WTC11 (cell line): ENCODE measurements at regions not wholly inside any gene's neighbourhood (a gene's known extent, or its start where the extent isn't known, plus 50 kb on each side); places are given as distances from the start of the nearest gene placed in this dataset.

Source experiments
- ATAC-seq: fragments of 200-7000 bp; cut with Tn5 transposase; 2 replicates; pipeline ENCODE4 v1.10.0; 2021; ENCODE audit warnings: mild to moderate bottlenecking, moderate library complexity
- CTCF ChIA-PET: fragments of 300-600 bp; sonication (Branson Sonifier 250); formaldehyde crosslinking; loops from one replicate; lab custom pipeline; 2021; ENCODE audit warnings: antibody characterized with exemption; lab: Charles Lee
- POLR2A ChIA-PET: fragments of 350-600 bp; sonication (Branson Sonifier 250); formaldehyde crosslinking; loops from one replicate; lab custom pipeline; 2021; ENCODE audit warnings: antibody characterized with exemption; lab: Charles Lee
- DNase-seq: peaks from one replicate; pipeline ENCODE4 v3.0.0; 2021; ENCODE audit warnings: low spot score
- H3K27ac Mint-ChIP-seq: 2 replicates; pipeline ENCODE4 v1.8.0; 2021; ENCODE audit warnings: mixed read lengths
- H3K27me3 Mint-ChIP-seq: 2 replicates; pipeline ENCODE4 v1.8.0; 2021; ENCODE audit warnings: low read depth, mild to moderate bottlenecking, moderate library complexity, mixed read lengths
- H3K36me3 Mint-ChIP-seq: 2 replicates; pipeline ENCODE4 v1.8.0; 2021; ENCODE audit warnings: mixed read lengths
- H3K4me1 Mint-ChIP-seq: 2 replicates; pipeline ENCODE4 v1.8.0; 2022; ENCODE audit warnings: mixed read lengths
- H3K4me3 Mint-ChIP-seq: 2 replicates; pipeline ENCODE4 v1.8.0; 2021; ENCODE audit warnings: mild to moderate bottlenecking, moderate library complexity, mixed read lengths
- H3K9me3 Mint-ChIP-seq: 2 replicates; pipeline ENCODE4 v1.8.0; 2021; ENCODE audit warnings: mixed read lengths
- ATF1 ChIP-seq: sonication (generic); formaldehyde crosslinking; IDR thresholded peaks from 2 replicates; pipeline ENCODE4 v1.8.1; 2023; ENCODE audit warnings: mild to moderate bottlenecking, moderate library complexity, missing genetic modification reagents
- ELF4 ChIP-seq: sonication (generic); formaldehyde crosslinking; IDR thresholded peaks from 2 replicates; pipeline ENCODE4 v1.8.1; 2022; ENCODE audit warnings: low read depth, mild to moderate bottlenecking, moderate library complexity, missing genetic modification reagents
- EMX1 ChIP-seq: fragments of 250-450 bp; sonication (Bioruptor Pico); IDR thresholded peaks from 2 replicates; pipeline ENCODE4 v1.8.0; 2021; ENCODE audit warnings: mild to moderate bottlenecking
- GTF2I ChIP-seq: fragments of 250-450 bp; sonication (Bioruptor Pico); conservative IDR thresholded peaks from 2 replicates; pipeline ENCODE4 v1.4.0; 2021; ENCODE audit warnings: mild to moderate bottlenecking
- JAZF1 ChIP-seq: fragments of 250-450 bp; sonication (Bioruptor Pico); IDR thresholded peaks from 2 replicates; pipeline ENCODE4 v1.9.0; 2021; ENCODE audit warnings: moderate library complexity, mild to moderate bottlenecking, inconsistent platforms
- MYBL2 ChIP-seq: sonication (generic); formaldehyde crosslinking; IDR thresholded peaks from 2 replicates; pipeline ENCODE4 v1.8.1; 2023; ENCODE audit warnings: mild to moderate bottlenecking, moderate library complexity, missing genetic modification reagents
- NFATC4 ChIP-seq: fragments of 250-450 bp; sonication (Bioruptor Pico); IDR thresholded peaks from 2 replicates; pipeline ENCODE4 v1.9.0; 2021; ENCODE audit warnings: mild to moderate bottlenecking
- RELA ChIP-seq: sonication (generic); formaldehyde crosslinking; IDR thresholded peaks from 2 replicates; pipeline ENCODE4 v1.8.1; 2022; ENCODE audit warnings: missing genetic modification reagents, mild to moderate bottlenecking, borderline replicate concordance
- SMAD3 ChIP-seq: sonication (generic); formaldehyde crosslinking; IDR thresholded peaks from 2 replicates; pipeline ENCODE4 v1.8.0; 2022; ENCODE audit warnings: missing genetic modification reagents, mild to moderate bottlenecking, borderline replicate concordance
- SOX15 ChIP-seq: fragments of 250-450 bp; sonication (Bioruptor Pico); IDR thresholded peaks from 2 replicates; pipeline ENCODE4 v1.9.0; 2021; ENCODE audit warnings: mild to moderate bottlenecking
- SP1 ChIP-seq: sonication (generic); formaldehyde crosslinking; conservative IDR thresholded peaks from 2 replicates; pipeline ENCODE4 v1.8.1; 2022; ENCODE audit warnings: missing genetic modification reagents
- ZNF219 ChIP-seq: sonication (generic); formaldehyde crosslinking; IDR thresholded peaks from 2 replicates; pipeline ENCODE4 v1.8.0; 2023; ENCODE audit warnings: missing genetic modification reagents, mild to moderate bottlenecking, borderline replicate concordance
- ZNF416 ChIP-seq: fragments of 250-450 bp; sonication (Bioruptor Pico); IDR thresholded peaks from 2 replicates; pipeline ENCODE4 v1.9.0; 2021; ENCODE audit warnings: mild to moderate bottlenecking, inconsistent platforms
- TF ChIP-seq, protein P1 (sequence below): sonication (generic); formaldehyde crosslinking; IDR thresholded peaks from 2 replicates; pipeline ENCODE4 v1.8.1; 2023; ENCODE audit warnings: mild to moderate bottlenecking, missing genetic modification reagents
- TF ChIP-seq, protein P2 (sequence below): sonication (generic); formaldehyde crosslinking; IDR thresholded peaks from 2 replicates; pipeline ENCODE4 v1.8.0; 2022; ENCODE audit warnings: mild to moderate bottlenecking, missing genetic modification reagents
- TF ChIP-seq, protein P3 (sequence below): sonication (generic); formaldehyde crosslinking; IDR thresholded peaks from 2 replicates; pipeline ENCODE4 v1.8.0; 2022; ENCODE audit warnings: mild to moderate bottlenecking, missing genetic modification reagents
- TF ChIP-seq, protein P4 (sequence below): sonication (generic); formaldehyde crosslinking; IDR thresholded peaks from 2 replicates; pipeline ENCODE4 v1.8.1; 2022; ENCODE audit warnings: mild to moderate bottlenecking, missing genetic modification reagents, moderate library complexity, borderline replicate concordance
- TF ChIP-seq, protein P5 (sequence below): sonication (generic); formaldehyde crosslinking; IDR thresholded peaks from 2 replicates; pipeline ENCODE4 v1.8.1; 2023; ENCODE audit warnings: mild to moderate bottlenecking, missing genetic modification reagents, moderate library complexity
- TF ChIP-seq, protein P6 (sequence below): sonication (generic); formaldehyde crosslinking; IDR thresholded peaks from 2 replicates; pipeline ENCODE4 v1.8.0; 2022; ENCODE audit warnings: mild to moderate bottlenecking, missing genetic modification reagents
- TF ChIP-seq, protein P7 (sequence below): sonication (generic); formaldehyde crosslinking; IDR thresholded peaks from 2 replicates; pipeline ENCODE4 v1.8.1; 2023; ENCODE audit warnings: mild to moderate bottlenecking, missing genetic modification reagents, moderate library complexity
- TF ChIP-seq, protein P8 (sequence below): sonication (generic); formaldehyde crosslinking; IDR thresholded peaks from 2 replicates; pipeline ENCODE4 v1.8.1; 2023; ENCODE audit warnings: mild to moderate bottlenecking, missing genetic modification reagents, borderline replicate concordance
- TF ChIP-seq, protein P9 (sequence below): fragments of 250-450 bp; sonication (Bioruptor Pico); IDR thresholded peaks from 2 replicates; pipeline ENCODE4 v1.9.0; 2021; ENCODE audit warnings: mild to moderate bottlenecking, borderline replicate concordance

DNA sequence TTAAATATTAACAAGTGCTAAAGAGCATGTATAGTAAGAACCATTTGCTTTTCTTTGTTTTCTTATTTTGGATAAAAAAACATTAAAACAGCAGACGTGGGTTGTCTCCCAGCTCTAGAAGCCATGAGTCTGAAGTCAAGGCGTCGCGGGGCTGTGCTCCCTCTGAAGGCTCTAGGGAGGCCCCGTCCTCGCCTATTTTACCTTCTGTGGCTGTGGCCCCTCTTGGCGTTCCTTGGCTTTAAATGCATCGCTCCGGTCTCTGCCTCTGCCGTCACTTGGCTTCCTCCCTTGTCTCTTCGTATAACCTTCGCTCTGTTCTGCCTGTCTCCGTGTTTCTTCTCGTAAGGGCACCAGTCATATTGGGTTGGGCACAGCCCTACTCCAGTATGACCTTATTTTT lies 75.3 kb downstream of the ING1 start:
- Mint-ChIP-seq H3K27me3 (no peaks in the 10 kb centered on the region; the same call in 1 of the 2 replicates), H3K4me3 (no peak overlapping the region), H3K4me1 (no peaks in the 10 kb centered on the region), H3K36me3 (peaks cover 4% of the 10 kb centered on the region; the same call in 1 of the 2 replicates), H3K9me3 (peaks cover 43% of the 10 kb centered on the region), H3K27ac (no peak overlapping the region)
- ChIA-PET CTCF (no interaction called here), POLR2A (no interaction called here)
- ATAC-seq (no peak), DNase-seq (no peak)
- TF ChIP-seq ATF1 (CRISPR knock-in tag) (no peak), SMAD3 (CRISPR knock-in tag) (no peak), ELF4 (no peak), ZNF416 (no peak), RELA (CRISPR knock-in tag) (no peak), SOX15 (CRISPR knock-in tag) (no peak), MYBL2 (no peak), ZNF219 (no peak)
- TF ChIP-seq, protein P1, sequence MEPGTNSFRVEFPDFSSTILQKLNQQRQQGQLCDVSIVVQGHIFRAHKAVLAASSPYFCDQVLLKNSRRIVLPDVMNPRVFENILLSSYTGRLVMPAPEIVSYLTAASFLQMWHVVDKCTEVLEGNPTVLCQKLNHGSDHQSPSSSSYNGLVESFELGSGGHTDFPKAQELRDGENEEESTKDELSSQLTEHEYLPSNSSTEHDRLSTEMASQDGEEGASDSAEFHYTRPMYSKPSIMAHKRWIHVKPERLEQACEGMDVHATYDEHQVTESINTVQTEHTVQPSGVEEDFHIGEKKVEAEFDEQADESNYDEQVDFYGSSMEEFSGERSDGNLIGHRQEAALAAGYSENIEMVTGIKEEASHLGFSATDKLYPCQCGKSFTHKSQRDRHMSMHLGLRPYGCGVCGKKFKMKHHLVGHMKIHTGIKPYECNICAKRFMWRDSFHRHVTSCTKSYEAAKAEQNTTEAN (CRISPR knock-in tag): no peak
- TF ChIP-seq, protein P2, sequence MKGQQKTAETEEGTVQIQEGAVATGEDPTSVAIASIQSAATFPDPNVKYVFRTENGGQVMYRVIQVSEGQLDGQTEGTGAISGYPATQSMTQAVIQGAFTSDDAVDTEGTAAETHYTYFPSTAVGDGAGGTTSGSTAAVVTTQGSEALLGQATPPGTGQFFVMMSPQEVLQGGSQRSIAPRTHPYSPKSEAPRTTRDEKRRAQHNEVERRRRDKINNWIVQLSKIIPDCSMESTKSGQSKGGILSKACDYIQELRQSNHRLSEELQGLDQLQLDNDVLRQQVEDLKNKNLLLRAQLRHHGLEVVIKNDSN (CRISPR knock-in tag): no peak
- TF ChIP-seq, protein P3, sequence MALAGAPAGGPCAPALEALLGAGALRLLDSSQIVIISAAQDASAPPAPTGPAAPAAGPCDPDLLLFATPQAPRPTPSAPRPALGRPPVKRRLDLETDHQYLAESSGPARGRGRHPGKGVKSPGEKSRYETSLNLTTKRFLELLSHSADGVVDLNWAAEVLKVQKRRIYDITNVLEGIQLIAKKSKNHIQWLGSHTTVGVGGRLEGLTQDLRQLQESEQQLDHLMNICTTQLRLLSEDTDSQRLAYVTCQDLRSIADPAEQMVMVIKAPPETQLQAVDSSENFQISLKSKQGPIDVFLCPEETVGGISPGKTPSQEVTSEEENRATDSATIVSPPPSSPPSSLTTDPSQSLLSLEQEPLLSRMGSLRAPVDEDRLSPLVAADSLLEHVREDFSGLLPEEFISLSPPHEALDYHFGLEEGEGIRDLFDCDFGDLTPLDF (CRISPR knock-in tag): no peak
- TF ChIP-seq, protein P4, sequence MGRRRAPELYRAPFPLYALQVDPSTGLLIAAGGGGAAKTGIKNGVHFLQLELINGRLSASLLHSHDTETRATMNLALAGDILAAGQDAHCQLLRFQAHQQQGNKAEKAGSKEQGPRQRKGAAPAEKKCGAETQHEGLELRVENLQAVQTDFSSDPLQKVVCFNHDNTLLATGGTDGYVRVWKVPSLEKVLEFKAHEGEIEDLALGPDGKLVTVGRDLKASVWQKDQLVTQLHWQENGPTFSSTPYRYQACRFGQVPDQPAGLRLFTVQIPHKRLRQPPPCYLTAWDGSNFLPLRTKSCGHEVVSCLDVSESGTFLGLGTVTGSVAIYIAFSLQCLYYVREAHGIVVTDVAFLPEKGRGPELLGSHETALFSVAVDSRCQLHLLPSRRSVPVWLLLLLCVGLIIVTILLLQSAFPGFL (CRISPR knock-in tag): no peak
- TF ChIP-seq, protein P5, sequence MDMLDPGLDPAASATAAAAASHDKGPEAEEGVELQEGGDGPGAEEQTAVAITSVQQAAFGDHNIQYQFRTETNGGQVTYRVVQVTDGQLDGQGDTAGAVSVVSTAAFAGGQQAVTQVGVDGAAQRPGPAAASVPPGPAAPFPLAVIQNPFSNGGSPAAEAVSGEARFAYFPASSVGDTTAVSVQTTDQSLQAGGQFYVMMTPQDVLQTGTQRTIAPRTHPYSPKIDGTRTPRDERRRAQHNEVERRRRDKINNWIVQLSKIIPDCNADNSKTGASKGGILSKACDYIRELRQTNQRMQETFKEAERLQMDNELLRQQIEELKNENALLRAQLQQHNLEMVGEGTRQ: no peak
- TF ChIP-seq, protein P6, sequence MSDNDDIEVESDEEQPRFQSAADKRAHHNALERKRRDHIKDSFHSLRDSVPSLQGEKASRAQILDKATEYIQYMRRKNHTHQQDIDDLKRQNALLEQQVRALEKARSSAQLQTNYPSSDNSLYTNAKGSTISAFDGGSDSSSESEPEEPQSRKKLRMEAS: no peak
- TF ChIP-seq, protein P7, sequence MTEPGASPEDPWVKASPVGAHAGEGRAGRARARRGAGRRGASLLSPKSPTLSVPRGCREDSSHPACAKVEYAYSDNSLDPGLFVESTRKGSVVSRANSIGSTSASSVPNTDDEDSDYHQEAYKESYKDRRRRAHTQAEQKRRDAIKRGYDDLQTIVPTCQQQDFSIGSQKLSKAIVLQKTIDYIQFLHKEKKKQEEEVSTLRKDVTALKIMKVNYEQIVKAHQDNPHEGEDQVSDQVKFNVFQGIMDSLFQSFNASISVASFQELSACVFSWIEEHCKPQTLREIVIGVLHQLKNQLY (CRISPR knock-in tag): no peak

DNA sequence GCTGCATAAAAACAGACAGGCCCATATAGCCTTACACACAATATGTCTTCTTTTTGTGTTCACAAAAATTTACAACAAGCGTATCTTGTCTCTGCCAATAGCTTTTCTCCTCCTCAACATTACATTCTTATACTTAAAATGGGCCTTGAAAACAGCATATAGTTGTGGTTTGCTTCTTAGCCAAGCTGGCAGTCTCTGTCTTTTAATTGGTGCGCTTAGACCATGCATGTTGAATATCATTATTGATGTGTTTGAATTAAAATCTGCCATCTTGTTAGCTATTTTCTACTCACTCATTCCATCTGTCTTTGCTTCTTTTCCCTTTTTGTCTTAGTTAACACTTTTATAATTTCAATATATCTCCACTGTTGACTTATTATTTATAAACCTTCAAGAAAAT lies 76.4 kb downstream of the ING1 start:
- Mint-ChIP-seq H3K9me3 (peaks cover 32% of the 10 kb centered on the region), H3K4me1 (peaks cover 4% of the 10 kb centered on the region), H3K36me3 (no peaks in the 10 kb centered on the region), H3K27ac (no peak overlapping the region), H3K27me3 (no peaks in the 10 kb centered on the region; the same call in 1 of the 2 replicates), H3K4me3 (no peak overlapping the region)
- DNase-seq (no peak), ATAC-seq (no peak)
- ChIA-PET CTCF (no interaction called here), POLR2A (interaction anchor here (0.6 kb wide), 1 partner anchor 75 kb away, joined by 3 read pairs; no protein-coding TSS in a partner anchor)
- no peak for TF ChIP-seq JAZF1 (CRISPR knock-in tag)
- TF ChIP-seq, protein P8, sequence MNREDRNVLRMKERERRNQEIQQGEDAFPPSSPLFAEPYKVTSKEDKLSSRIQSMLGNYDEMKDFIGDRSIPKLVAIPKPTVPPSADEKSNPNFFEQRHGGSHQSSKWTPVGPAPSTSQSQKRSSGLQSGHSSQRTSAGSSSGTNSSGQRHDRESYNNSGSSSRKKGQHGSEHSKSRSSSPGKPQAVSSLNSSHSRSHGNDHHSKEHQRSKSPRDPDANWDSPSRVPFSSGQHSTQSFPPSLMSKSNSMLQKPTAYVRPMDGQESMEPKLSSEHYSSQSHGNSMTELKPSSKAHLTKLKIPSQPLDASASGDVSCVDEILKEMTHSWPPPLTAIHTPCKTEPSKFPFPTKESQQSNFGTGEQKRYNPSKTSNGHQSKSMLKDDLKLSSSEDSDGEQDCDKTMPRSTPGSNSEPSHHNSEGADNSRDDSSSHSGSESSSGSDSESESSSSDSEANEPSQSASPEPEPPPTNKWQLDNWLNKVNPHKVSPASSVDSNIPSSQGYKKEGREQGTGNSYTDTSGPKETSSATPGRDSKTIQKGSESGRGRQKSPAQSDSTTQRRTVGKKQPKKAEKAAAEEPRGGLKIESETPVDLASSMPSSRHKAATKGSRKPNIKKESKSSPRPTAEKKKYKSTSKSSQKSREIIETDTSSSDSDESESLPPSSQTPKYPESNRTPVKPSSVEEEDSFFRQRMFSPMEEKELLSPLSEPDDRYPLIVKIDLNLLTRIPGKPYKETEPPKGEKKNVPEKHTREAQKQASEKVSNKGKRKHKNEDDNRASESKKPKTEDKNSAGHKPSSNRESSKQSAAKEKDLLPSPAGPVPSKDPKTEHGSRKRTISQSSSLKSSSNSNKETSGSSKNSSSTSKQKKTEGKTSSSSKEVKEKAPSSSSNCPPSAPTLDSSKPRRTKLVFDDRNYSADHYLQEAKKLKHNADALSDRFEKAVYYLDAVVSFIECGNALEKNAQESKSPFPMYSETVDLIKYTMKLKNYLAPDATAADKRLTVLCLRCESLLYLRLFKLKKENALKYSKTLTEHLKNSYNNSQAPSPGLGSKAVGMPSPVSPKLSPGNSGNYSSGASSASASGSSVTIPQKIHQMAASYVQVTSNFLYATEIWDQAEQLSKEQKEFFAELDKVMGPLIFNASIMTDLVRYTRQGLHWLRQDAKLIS (CRISPR knock-in tag): no peak
- TF ChIP-seq, protein P9, sequence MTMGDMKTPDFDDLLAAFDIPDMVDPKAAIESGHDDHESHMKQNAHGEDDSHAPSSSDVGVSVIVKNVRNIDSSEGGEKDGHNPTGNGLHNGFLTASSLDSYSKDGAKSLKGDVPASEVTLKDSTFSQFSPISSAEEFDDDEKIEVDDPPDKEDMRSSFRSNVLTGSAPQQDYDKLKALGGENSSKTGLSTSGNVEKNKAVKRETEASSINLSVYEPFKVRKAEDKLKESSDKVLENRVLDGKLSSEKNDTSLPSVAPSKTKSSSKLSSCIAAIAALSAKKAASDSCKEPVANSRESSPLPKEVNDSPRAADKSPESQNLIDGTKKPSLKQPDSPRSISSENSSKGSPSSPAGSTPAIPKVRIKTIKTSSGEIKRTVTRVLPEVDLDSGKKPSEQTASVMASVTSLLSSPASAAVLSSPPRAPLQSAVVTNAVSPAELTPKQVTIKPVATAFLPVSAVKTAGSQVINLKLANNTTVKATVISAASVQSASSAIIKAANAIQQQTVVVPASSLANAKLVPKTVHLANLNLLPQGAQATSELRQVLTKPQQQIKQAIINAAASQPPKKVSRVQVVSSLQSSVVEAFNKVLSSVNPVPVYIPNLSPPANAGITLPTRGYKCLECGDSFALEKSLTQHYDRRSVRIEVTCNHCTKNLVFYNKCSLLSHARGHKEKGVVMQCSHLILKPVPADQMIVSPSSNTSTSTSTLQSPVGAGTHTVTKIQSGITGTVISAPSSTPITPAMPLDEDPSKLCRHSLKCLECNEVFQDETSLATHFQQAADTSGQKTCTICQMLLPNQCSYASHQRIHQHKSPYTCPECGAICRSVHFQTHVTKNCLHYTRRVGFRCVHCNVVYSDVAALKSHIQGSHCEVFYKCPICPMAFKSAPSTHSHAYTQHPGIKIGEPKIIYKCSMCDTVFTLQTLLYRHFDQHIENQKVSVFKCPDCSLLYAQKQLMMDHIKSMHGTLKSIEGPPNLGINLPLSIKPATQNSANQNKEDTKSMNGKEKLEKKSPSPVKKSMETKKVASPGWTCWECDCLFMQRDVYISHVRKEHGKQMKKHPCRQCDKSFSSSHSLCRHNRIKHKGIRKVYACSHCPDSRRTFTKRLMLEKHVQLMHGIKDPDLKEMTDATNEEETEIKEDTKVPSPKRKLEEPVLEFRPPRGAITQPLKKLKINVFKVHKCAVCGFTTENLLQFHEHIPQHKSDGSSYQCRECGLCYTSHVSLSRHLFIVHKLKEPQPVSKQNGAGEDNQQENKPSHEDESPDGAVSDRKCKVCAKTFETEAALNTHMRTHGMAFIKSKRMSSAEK (CRISPR knock-in tag): no peak
- no peak for TF ChIP-seq GTF2I (CRISPR knock-in tag)
- no peak for TF ChIP-seq NFATC4 (CRISPR knock-in tag)
- TF ChIP-seq SP1: no peak
- no peak for TF ChIP-seq EMX1
- no peak for TF ChIP-seq ATF1 (CRISPR knock-in tag)
